Panc1 (cell line): ENCODE measurements at regions not wholly inside any gene's neighbourhood (a gene's known extent, or its start where the extent isn't known, plus 50 kb on each side); places are given as distances from the start of the nearest gene placed in this dataset.

Experiments
- ATAC-seq: fragments of 200-7000 bp; cut with Tn5 transposase; 2 replicates; pipeline ENCODE4 v1.9.1; 2020; ENCODE audit warnings: mild to moderate bottlenecking, moderate library complexity
- BruUV-seq: library from RNA; stranded (reverse); fragments of 400-500 nt; replicated peaks from 2 replicates; lab custom pipeline; 2021; lab: Mats Ljungman, UMichigan
- CTCF ChIA-PET: fragments of 300-600 bp; sonication (Branson Sonifier 250); formaldehyde crosslinking; loops from one replicate; lab custom pipeline; 2022; ENCODE audit warnings: antibody characterized with exemption; lab: Charles Lee
- POLR2A ChIA-PET: fragments of 300-600 bp; sonication (Branson Sonifier 250); formaldehyde crosslinking; loops from one replicate; lab custom pipeline; 2022; ENCODE audit warnings: antibody characterized with exemption; lab: Charles Lee
- DNase-seq: peaks from one replicate; pipeline ENCODE4 v3.0.0-alpha.2; 2010; ENCODE audit warnings: low read depth, low spot score
- H3K27ac ChIP-seq: 2 replicates; pipeline ENCODE4 v1.5.1; 2011; ENCODE audit warnings: mild to moderate bottlenecking, low read length, inconsistent platforms
- H3K27me3 ChIP-seq: fragments of 200-500 bp; sonication (Bioruptor generic); 2 replicates; pipeline ENCODE4 v1.6.0; 2014; ENCODE audit warnings: low read length, inconsistent platforms; ENCODE audit not compliant: control insufficient read depth, insufficient read depth
- H3K36me3 ChIP-seq: fragments of 200-500 bp; sonication (Bioruptor generic); 2 replicates; pipeline ENCODE4 v1.5.1; 2014; ENCODE audit warnings: inconsistent platforms, mild to moderate bottlenecking, low read length, moderate library complexity; ENCODE audit not compliant: control insufficient read depth, insufficient read depth
- H3K4me1 ChIP-seq: 2 replicates; pipeline ENCODE4 v1.5.1; 2011; ENCODE audit warnings: inconsistent platforms, mild to moderate bottlenecking, low read length, moderate library complexity; ENCODE audit not compliant: control insufficient read depth, insufficient read depth
- H3K4me3 ChIP-seq, 2 experiments: 2 replicates each; pipeline ENCODE4 v1.5.1; 2011 to 2012; ENCODE audit warnings: low read depth in 2 of 2, low read length in 2 of 2, mild to moderate bottlenecking in 2 of 2, inconsistent platforms in 1 of 2, moderate library complexity in 1 of 2
- H3K9me3 ChIP-seq: fragments of 200-500 bp; sonication (Bioruptor generic); 2 replicates; pipeline ENCODE4 v1.5.1; 2014; ENCODE audit warnings: low read depth, mild to moderate bottlenecking, inconsistent platforms, low read length, moderate library complexity; ENCODE audit not compliant: control insufficient read depth, insufficient read depth
- CTCF ChIP-seq: fragments of 450-650 bp; IDR thresholded peaks from 2 replicates; pipeline ENCODE4 v1.5.1; 2017; ENCODE audit warnings: mild to moderate bottlenecking
- POLR2AphosphoS5 ChIP-seq: IDR thresholded peaks from 2 replicates; pipeline ENCODE4 v1.6.1; 2012; ENCODE audit warnings: mild to moderate bottlenecking, low read depth, low read length, moderate library complexity
- REST ChIP-seq, 2 experiments: IDR thresholded peaks; 2 replicates each; pipeline ENCODE4 v1.6.1; 2011 to 2012; ENCODE audit warnings: low read depth in 2 of 2, control low read depth in 1 of 2, low read length in 1 of 2, mild to moderate bottlenecking in 1 of 2, moderate library complexity in 1 of 2; ENCODE audit not compliant: insufficient read depth in 1 of 2
- SIN3A ChIP-seq: IDR thresholded peaks from 2 replicates; pipeline ENCODE4 v1.6.1; 2012; ENCODE audit warnings: low read depth, mild to moderate bottlenecking, low read length, moderate library complexity, borderline replicate concordance; ENCODE audit not compliant: insufficient read depth
- TCF7L2 ChIP-seq: IDR thresholded peaks from 2 replicates; pipeline ENCODE4 v1.6.1; 2011; ENCODE audit warnings: mild to moderate bottlenecking, low read depth, low read length, inconsistent platforms
- in situ Hi-C: cut with HindIII; loops from 2 replicates; pipeline ENCODE4 v1.10.0; 2016; ENCODE audit warnings: low sequenced_read_pairs, low pct_unique_long_range_greater_than_20kb
- intact Hi-C: fragments of 100-400 bp; cut with micrococcal nuclease; formaldehyde crosslinking; loops from one replicate; pipeline ENCODE4 v1.10.0; 2022; ENCODE audit not compliant: unreplicated experiment

- DNase-seq (no peak), ATAC-seq (no peak)
- Histone ChIP-seq H3K4me3 (no peak overlapping the region), H3K27ac (no peak overlapping the region), H3K4me1 (no peaks in the 10 kb centered on the region), H3K9me3 (no peaks in the 10 kb centered on the region), H3K27me3 (no peaks in the 10 kb centered on the region), H3K36me3 (no peaks in the 10 kb centered on the region)
- BruUV-seq: no TSS peak
- intact Hi-C loops (no loop called here), in situ Hi-C loops (no loop called here)
- no peak for TF ChIP-seq REST (IDR thresholded peaks at IDR 0.05; ENCODE audit: insufficient read depth in 1 of 2, low read depth in 2 of 2, low read length in 1 of 2)
- no peak for TF ChIP-seq POLR2AphosphoS5
- no peak for TF ChIP-seq SIN3A
- TF ChIP-seq TCF7L2: no peak
- no peak for TF ChIP-seq CTCF
- ChIA-PET CTCF (no interaction called here), POLR2A (no interaction called here)
Observed at GRCh38 chrX:112137276-112137675, 54.7 kb upstream of the TRPC5 start.
